IPS-18a (cell line): ENCODE measurements at regions not wholly inside any gene's neighbourhood (a gene's known extent, or its start where the extent isn't known, plus 50 kb on each side); places are given as distances from the start of the nearest gene placed in this dataset.

Experiments used
- H3K27ac ChIP-seq: one replicate; pipeline ENCODE4 v1.5.1; 2013; ENCODE audit warnings: low read length
- H3K27me3 ChIP-seq: one replicate; pipeline ENCODE4 v1.6.1; 2013; ENCODE audit warnings: mild to moderate bottlenecking, low read length; ENCODE audit not compliant: control insufficient read depth, insufficient read depth
- H3K36me3 ChIP-seq: one replicate; pipeline ENCODE4 v1.6.1; 2013; ENCODE audit warnings: low read depth, low read length; ENCODE audit not compliant: control insufficient read depth
- H3K4me1 ChIP-seq: one replicate; pipeline ENCODE4 v1.6.1; 2013; ENCODE audit warnings: low read depth, low read length; ENCODE audit not compliant: control insufficient read depth
- H3K4me3 ChIP-seq: one replicate; pipeline ENCODE4 v1.5.1; 2013; ENCODE audit warnings: low read length
- H3K9ac ChIP-seq: one replicate; pipeline ENCODE4 v1.6.1; 2013; ENCODE audit warnings: mild to moderate bottlenecking, low read length, moderate library complexity
- H3K9me3 ChIP-seq: one replicate; pipeline ENCODE4 v1.6.1; 2013; ENCODE audit warnings: low read depth, low read length; ENCODE audit not compliant: control insufficient read depth

DNA sequence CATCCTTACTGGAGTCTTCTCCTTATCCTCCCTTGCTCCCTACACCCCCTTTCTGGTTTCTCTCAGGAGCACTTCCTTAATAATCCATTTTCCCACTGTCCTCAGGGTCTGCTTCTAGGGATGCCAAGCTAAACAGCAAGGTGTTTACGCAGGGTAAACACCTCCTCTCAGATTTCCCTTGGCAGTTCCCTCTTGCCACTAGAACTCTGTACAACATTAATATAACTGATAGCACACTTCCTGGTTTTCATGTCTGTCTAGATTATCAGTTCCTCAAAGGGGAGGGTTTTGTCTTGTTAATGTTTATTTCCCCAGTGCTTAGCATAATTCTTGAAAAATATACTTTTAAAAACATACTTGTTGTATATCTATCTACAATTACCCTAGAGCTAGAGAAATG is 118.0 kb upstream of the SLC24A5 start:
- Histone ChIP-seq H3K4me1 (peaks cover 14% of the 10 kb centered on the region), H3K9ac (no peak overlapping the region)

DNA sequence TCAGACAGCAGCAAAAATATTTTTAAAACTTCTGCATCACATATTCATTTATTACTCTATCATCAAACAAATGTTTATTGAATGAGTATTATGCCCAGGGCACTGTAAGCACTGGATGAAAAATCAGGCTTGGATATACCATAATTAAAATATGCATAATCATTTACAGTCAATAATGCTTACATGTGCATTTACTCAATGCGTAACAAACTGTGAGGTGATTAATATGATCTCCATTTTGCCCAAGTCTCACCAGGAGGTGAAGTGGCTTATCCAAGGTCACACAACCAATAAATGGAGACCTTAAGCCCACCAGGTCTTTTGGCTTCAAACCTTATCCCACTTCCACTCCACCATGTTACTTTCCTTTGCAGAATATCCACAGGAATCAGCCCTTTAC is 117.3 kb upstream of the SLC24A5 start:
- Histone ChIP-seq H3K9me3 (no peaks in the 10 kb centered on the region), H3K36me3 (no peaks in the 10 kb centered on the region), H3K27ac (no peak overlapping the region), H3K27me3 (no peaks in the 10 kb centered on the region), H3K9ac (no peak overlapping the region), H3K4me1 (peaks cover 14% of the 10 kb centered on the region), H3K4me3 (no peak overlapping the region)

More for the DNA sequence above, 118.0 kb upstream of the SLC24A5 start:
- Histone ChIP-seq H3K4me3 (no peak overlapping the region), H3K27me3 (no peaks in the 10 kb centered on the region), H3K27ac (no peak overlapping the region), H3K9me3 (no peaks in the 10 kb centered on the region), H3K36me3 (no peaks in the 10 kb centered on the region)

DNA sequence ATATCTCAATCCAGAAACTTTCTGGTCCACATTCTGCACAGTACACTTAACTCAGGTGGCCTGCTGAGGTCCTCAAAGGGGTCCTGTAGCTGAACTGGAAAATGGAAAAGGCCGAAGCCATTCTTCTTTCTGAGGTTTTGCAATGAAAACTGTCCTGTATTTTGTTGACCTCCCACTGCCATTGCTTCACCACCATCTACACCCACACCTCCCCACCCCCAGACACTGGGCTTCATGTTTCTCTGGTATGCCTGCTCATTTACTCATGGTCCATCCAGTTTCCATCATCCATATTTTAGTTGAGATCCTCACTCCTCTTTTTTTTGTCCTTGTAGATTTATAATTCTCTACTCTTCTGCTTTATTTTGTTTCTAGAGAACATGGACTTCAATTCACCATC is 115.7 kb upstream of the SLC24A5 start:
- H3K9ac ChIP-seq = no peak overlapping the region
- peaks cover 9% of the 10 kb centered on the region for H3K4me1 ChIP-seq
- no peak overlapping the region for H3K4me3 ChIP-seq
- no peaks in the 10 kb centered on the region for H3K9me3 ChIP-seq
- no peak overlapping the region for H3K27ac ChIP-seq
- no peaks in the 10 kb centered on the region for H3K36me3 ChIP-seq
- no peaks in the 10 kb centered on the region for H3K27me3 ChIP-seq

GRCh38 chr15:48006031-48006511 is 114.7 kb upstream of the SLC24A5 start:
- Histone ChIP-seq H3K36me3 (no peaks in the 10 kb centered on the region), H3K27me3 (no peaks in the 10 kb centered on the region), H3K27ac (no peak overlapping the region), H3K4me1 (peaks cover 9% of the 10 kb centered on the region), H3K9me3 (no peaks in the 10 kb centered on the region), H3K4me3 (no peak overlapping the region), H3K9ac (no peak overlapping the region)

DNA sequence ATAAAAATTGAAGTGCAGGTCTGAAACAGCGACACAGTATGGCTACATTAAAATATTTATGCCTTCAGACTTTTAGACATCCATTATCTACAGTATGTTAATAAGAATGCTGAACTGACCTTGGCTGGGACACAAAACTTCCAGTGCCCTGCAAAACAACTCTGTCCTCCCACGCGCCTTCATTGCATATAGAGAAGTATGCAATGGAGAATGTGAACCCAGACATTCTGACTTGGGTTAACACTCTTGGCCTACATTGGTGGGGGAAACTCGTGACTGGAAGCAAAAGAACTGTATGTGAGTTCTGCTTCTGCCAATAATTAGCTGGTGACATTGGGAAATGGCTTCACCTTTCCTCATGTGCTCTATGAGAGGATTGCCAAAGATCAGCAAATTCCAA is 110.5 kb upstream of the SLC24A5 start:
- no peaks in the 10 kb centered on the region for H3K27me3 ChIP-seq
- peaks cover 9% of the 10 kb centered on the region for H3K4me1 ChIP-seq
- no peaks in the 10 kb centered on the region for H3K36me3 ChIP-seq
- H3K9me3 ChIP-seq = no peaks in the 10 kb centered on the region
- no peak overlapping the region for H3K9ac ChIP-seq
- no peak overlapping the region for H3K4me3 ChIP-seq
- no peak overlapping the region for H3K27ac ChIP-seq

DNA sequence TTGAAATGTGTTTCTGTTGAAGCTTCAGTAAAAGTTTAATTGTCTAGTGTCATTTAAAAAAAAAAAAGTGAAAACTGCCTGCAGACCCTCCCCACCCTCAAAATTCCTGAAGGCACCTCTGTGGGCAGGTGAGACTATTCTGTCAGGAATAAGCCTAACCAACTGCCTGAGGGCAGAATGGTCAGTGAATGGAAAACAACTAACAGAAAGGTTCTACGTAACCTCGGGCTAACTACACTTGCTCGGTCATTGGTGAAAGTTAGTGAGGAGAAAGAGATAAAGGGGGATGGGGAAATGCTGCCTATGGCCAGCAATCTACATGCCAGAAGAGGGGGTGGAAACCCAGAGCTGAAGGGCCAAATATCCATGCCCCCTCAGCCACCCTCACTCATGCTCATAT is 108.6 kb upstream of the SLC24A5 start:
- Histone ChIP-seq H3K36me3 (no peaks in the 10 kb centered on the region), H3K27me3 (no peaks in the 10 kb centered on the region), H3K4me1 (no peaks in the 10 kb centered on the region), H3K27ac (no peak overlapping the region), H3K9ac (no peak overlapping the region), H3K9me3 (no peaks in the 10 kb centered on the region), H3K4me3 (no peak overlapping the region)

GRCh38 chr15:48016865-48017264 is 103.9 kb upstream of the SLC24A5 start:
- Histone ChIP-seq H3K9ac (no peak overlapping the region), H3K27me3 (no peaks in the 10 kb centered on the region), H3K27ac (no peak overlapping the region), H3K9me3 (no peaks in the 10 kb centered on the region), H3K4me1 (no peaks in the 10 kb centered on the region), H3K4me3 (no peak overlapping the region), H3K36me3 (no peaks in the 10 kb centered on the region)

DNA sequence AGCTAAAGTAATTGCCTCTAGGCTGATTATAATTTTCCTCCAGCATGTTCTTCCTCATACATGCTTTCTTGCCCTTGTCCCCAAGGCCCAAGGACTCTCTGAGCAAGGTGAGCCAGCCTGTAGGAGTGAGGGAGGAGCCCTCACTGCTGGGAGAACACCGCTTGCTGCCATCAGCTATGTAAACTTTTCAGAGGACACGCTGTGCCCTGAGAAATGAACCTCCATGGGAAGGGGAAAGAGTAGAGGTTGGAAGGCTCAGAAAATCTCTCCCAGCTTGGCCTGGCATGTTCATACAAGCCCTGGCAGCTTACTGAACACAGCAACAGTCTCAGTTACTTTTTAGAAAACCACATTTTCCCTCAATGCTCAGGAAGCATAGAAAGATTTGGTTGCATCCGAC is 103.0 kb upstream of the SLC24A5 start:
- Histone ChIP-seq H3K9me3 (no peaks in the 10 kb centered on the region), H3K27me3 (no peaks in the 10 kb centered on the region), H3K36me3 (no peaks in the 10 kb centered on the region), H3K27ac (no peak overlapping the region), H3K4me3 (no peak overlapping the region), H3K9ac (no peak overlapping the region), H3K4me1 (no peaks in the 10 kb centered on the region)

DNA sequence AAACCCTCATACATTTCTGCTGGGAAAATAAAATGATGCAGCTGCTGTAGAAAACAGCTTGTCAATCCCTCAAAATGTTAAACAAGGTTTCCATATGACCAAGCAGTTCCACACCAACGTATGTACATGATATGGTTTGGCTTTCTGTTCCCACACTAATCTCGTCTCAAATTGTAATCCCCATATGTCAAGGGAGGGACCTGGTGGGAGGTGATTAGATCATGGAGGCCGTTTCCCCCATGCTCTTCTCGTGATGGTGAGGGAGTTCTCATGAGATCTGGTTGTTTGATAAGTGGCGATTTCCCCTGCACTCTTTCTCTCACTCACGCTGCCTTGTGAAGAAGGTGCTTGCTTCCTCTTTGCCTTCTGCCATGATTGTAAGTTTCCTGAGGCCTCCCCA is 100.6 kb upstream of the SLC24A5 start:
- Histone ChIP-seq H3K9ac (no peak overlapping the region), H3K4me3 (no peak overlapping the region), H3K27ac (no peak overlapping the region), H3K36me3 (no peaks in the 10 kb centered on the region), H3K27me3 (no peaks in the 10 kb centered on the region), H3K9me3 (no peaks in the 10 kb centered on the region), H3K4me1 (no peaks in the 10 kb centered on the region)

- no peaks in the 10 kb centered on the region for H3K36me3 ChIP-seq
Observed at GRCh38 chr15:48021336-48022086, 99.3 kb upstream of the SLC24A5 start.

GRCh38 chr15:48025118-48025517 is 95.7 kb upstream of the SLC24A5 start:
- no peaks in the 10 kb centered on the region for H3K36me3 ChIP-seq
- no peaks in the 10 kb centered on the region for H3K4me1 ChIP-seq
- H3K27ac ChIP-seq = no peak overlapping the region
- H3K4me3 ChIP-seq = no peak overlapping the region
- H3K27me3 ChIP-seq = no peaks in the 10 kb centered on the region
- H3K9ac ChIP-seq = no peak overlapping the region
- no peaks in the 10 kb centered on the region for H3K9me3 ChIP-seq

More at GRCh38 chr15:48021336-48022086, 99.3 kb upstream of the SLC24A5 start:
- no peak overlapping the region for H3K4me3 ChIP-seq
- no peak overlapping the region for H3K9ac ChIP-seq
- H3K4me1 ChIP-seq = no peaks in the 10 kb centered on the region
- H3K27me3 ChIP-seq = no peaks in the 10 kb centered on the region
- no peaks in the 10 kb centered on the region for H3K9me3 ChIP-seq
- H3K27ac ChIP-seq = no peak overlapping the region

DNA sequence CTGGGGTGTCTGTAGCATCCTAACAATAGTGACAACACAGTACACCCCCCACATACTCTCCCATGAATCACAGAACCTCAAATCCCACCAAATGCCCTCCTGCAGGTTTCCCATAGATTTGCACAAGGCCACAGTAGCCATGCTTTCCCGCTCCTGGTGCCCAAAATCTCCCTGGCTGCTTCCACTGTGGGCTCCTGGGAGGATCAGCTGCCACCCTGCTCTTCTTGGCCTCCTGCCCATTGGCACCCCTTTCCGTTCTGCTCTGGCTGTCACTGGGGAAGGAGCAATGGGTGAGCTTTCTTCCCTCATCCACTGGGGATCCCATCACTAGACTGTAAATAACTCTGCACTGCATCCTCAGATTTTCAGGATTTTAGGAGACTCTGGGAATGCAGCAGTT is 92.1 kb upstream of the SLC24A5 start:
- H3K27me3 ChIP-seq = no peaks in the 10 kb centered on the region
- H3K4me3 ChIP-seq = no peak overlapping the region
- no peak overlapping the region for H3K27ac ChIP-seq

More for the DNA sequence above, 92.1 kb upstream of the SLC24A5 start:
- H3K36me3 ChIP-seq = no peaks in the 10 kb centered on the region
- H3K9ac ChIP-seq = no peak overlapping the region
- no peaks in the 10 kb centered on the region for H3K9me3 ChIP-seq
- H3K4me1 ChIP-seq = no peaks in the 10 kb centered on the region
